ENCODE measurements at regions not wholly inside any gene's neighbourhood (a gene's known extent, or its start where the extent isn't known, plus 50 kb on each side); places are given as distances from the start of the nearest gene placed in this dataset.

- TF ChIP-seq CTCF (conservative IDR thresholded peaks at IDR 0.05; ENCODE audit: low read depth, low read length) (no peak), EZH2 (IDR thresholded peaks at IDR 0.05; ENCODE audit: low read length, unreplicated experiment) (no peak)
These were observed 140.9 kb upstream of the HMCN1 start for GRCh38 chr1:185593271-185593670.

Data from PC-3 (cell line).